Naive B cell (primary cell): ENCODE measurements at regions not wholly inside any gene's neighbourhood (a gene's known extent, or its start where the extent isn't known, plus 50 kb on each side); places are given as distances from the start of the nearest gene placed in this dataset.
"Not testable (repeated sequence)": the region's sequence is repeated elsewhere in the genome, so short reads cannot be mapped to it uniquely, and the experiment has no call there.

Experiments used
- ATAC-seq, 2 donors: fragments of 150-1000 bp; cut with Tn5 transposase; 2 replicates each; pipeline ENCODE4 v1.10.0; 2021; ENCODE audit warnings: low read depth in 2 of 2, mild to moderate bottlenecking in 2 of 2, moderate library complexity in 2 of 2
- DNase-seq: peaks from one replicate; pipeline ENCODE4 v3.0.0; 2022
- H3K27ac Mint-ChIP-seq, 6 donors: one replicate each; pipeline ENCODE4 v1.8.0; 2020 to 2022; ENCODE audit warnings: mild to moderate bottlenecking in 6 of 6, mixed read lengths in 6 of 6, moderate library complexity in 5 of 6, inconsistent platforms in 2 of 6
- H3K27me3 Mint-ChIP-seq, 3 donors: one replicate each; pipeline ENCODE4 v1.8.0; 2021 to 2022; ENCODE audit warnings: mixed read lengths in 3 of 3, mild to moderate bottlenecking in 1 of 3
- H3K36me3 Mint-ChIP-seq, 2 donors: one replicate each; pipeline ENCODE4 v1.8.0; 2020 to 2022; ENCODE audit warnings: mixed read lengths in 2 of 2, inconsistent platforms in 1 of 2, mild to moderate bottlenecking in 1 of 2
- H3K4me1 Mint-ChIP-seq, 3 donors: one replicate each; pipeline ENCODE4 v1.8.0; 2020 to 2022; ENCODE audit warnings: mixed read lengths in 3 of 3, inconsistent platforms in 1 of 3, mild to moderate bottlenecking in 1 of 3, moderate library complexity in 1 of 3
- H3K4me3 Mint-ChIP-seq, 8 donors: one replicate each; pipeline ENCODE4 v1.8.0; 2020 to 2022; ENCODE audit warnings: mild to moderate bottlenecking in 8 of 8, mixed read lengths in 8 of 8, moderate library complexity in 8 of 8, inconsistent platforms in 2 of 8
- H3K9me3 Mint-ChIP-seq, 7 donors: one replicate each; pipeline ENCODE4 v1.8.0; 2020 to 2022; ENCODE audit warnings: mixed read lengths in 7 of 7, mild to moderate bottlenecking in 5 of 7, inconsistent platforms in 2 of 7, moderate library complexity in 1 of 7

DNA sequence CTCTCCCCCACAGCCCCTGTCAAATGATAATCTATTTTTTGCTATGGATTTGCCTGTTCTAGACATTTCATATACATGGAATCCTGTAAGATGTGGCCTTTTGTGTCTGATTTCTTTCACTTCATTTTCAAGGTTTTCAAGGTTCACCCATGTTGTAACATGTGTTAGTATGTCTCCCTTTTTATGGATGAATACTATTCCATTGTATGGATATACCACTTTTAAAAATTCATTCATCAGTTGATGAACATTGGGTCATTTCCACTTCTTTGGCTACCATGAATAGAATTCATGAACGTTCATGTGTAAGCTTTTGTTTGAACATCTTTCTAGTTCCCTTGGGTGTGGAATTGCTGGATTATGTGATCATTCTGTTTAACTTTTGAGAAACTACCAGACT, 94.7 kb upstream of the ZNF366 start:
- Mint-ChIP-seq H3K27me3 (peaks cover 0 to 9% (median 8%) of the 10 kb centered on the region in 3 donors), H3K27ac (no peak overlapping the region), H3K9me3 (no peaks in the 10 kb centered on the region), H3K4me1 (peaks cover 0 to 13% (median 12%) of the 10 kb centered on the region in 3 donors), H3K4me3 (no peak overlapping the region), H3K36me3 (peaks cover 0 to 4% of the 10 kb centered on the region in 2 donors)
- no peak for DNase-seq
- no peak for ATAC-seq

DNA sequence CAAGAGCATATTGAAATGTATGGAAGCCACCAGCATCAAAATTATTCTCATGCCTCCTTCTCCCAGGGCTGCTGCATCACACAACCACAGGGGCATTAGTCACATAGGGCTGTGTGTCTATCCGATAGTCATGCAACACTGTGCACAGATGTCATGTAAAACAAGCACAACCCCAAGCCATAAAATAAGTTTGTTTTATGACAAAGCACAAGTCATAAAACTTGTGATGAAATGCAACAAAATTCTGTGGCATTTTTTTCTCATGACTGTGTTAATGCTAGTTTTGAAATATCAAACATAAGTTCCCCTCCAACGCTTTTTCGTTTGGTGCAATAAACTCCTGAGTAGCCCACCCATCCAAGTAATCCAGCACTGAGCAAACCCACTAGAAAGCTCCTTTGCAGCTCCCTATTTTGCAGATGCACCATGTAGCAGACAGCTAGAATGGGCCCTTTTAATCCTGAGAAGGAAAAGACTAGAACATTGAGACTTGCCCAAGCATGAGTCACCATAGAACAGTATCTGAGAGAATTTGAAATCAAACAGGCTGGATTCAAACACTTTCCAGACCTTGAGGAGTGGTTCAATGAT, 93.3 kb upstream of the ZNF366 start:
- H3K36me3 Mint-ChIP-seq, result no peaks in the 10 kb centered on the region
- DNase-seq, result no peak
- no peaks in the 10 kb centered on the region for H3K9me3 Mint-ChIP-seq
- no peak overlapping the region for H3K27ac Mint-ChIP-seq
- H3K4me1 Mint-ChIP-seq, result peaks cover 0 to 13% (median 12%) of the 10 kb centered on the region in 3 donors
- no peaks in the 10 kb centered on the region for H3K27me3 Mint-ChIP-seq
- H3K4me3 Mint-ChIP-seq, result no peak overlapping the region
- no peak for ATAC-seq

DNA sequence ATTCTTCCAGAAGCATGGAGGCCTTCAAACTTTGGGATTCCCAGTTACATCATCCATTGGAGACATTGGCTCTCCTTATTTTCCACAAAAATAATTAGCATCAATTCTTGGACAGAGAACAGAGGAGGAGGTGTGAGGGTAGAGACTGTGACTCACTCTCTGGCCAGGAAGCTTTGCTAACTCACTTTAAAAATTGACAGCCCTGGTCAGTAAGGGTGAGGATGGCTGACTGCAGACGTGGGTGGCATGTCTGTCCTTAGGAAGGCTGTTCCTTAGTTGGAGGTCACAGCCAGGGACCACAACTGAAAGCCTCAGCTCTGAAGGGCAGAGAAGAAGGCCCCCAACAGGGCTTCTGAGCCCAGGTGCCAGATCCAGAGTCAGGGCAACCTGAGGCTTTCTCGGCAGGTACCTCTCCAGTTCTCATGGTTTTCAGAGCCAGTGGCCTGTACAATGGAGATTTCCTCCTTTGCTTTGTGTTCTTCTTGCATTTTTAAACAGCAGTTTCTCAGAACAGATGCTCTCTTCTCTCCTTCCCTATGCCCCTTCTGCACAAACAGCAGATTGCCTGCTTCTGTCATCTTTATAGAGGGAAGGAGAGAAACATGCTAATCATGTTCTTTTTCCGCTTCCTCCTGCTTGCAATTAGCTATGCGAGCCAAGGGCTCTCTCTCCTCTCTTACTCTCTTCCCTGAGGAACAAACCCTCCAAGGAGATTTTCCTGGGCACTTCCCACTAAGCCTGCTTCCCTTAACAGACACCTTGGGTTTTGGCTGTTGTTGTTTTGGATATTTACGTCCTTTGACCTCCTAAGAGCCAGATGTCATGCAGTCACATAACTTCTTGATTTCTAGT, 92.5 kb upstream of the ZNF366 start:
- peak overlapping the region in 2 of 6 donors; percentile 92 to 97 for H3K27ac Mint-ChIP-seq
- H3K27me3 Mint-ChIP-seq, result no peaks in the 10 kb centered on the region
- DNase-seq (no peak), ATAC-seq (no peak)
- H3K4me1 Mint-ChIP-seq, result peaks cover 0 to 13% (median 12%) of the 10 kb centered on the region in 3 donors
- H3K36me3 Mint-ChIP-seq, result no peaks in the 10 kb centered on the region
- H3K9me3 Mint-ChIP-seq, result no peaks in the 10 kb centered on the region
- H3K4me3 Mint-ChIP-seq, result peak overlapping the region in 1 of 8 donors; percentile 27

DNA sequence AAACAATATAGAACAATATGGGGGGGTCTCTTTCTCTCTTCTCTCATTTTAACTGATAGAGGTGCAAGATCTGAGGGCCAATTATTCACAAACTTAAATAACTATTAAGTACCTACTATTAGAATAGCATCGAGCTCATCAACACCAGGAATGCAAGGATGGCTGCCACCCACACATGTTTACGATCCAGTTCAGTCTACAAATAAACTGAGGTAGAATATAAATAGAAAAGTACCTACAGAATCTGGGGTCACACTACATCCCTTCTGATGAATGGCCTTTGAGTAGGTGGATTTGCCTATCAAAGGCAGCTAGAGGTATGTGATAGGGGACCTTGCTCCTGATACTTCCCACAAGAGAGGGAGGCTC, 91.8 kb upstream of the ZNF366 start:
- peak overlapping the region in 4 of 8 donors; percentile 27 to 56 (median 37) for H3K4me3 Mint-ChIP-seq
- H3K27ac Mint-ChIP-seq, result peak overlapping the region in 5 of 6 donors; percentile 82 to 97 (median 96)
- H3K27me3 Mint-ChIP-seq, result no peaks in the 10 kb centered on the region
- H3K9me3 Mint-ChIP-seq, result no peaks in the 10 kb centered on the region
- DNase-seq (no peak), ATAC-seq (no peak)
- H3K4me1 Mint-ChIP-seq, result peaks cover 0 to 13% (median 12%) of the 10 kb centered on the region in 3 donors
- H3K36me3 Mint-ChIP-seq, result no peaks in the 10 kb centered on the region

DNA sequence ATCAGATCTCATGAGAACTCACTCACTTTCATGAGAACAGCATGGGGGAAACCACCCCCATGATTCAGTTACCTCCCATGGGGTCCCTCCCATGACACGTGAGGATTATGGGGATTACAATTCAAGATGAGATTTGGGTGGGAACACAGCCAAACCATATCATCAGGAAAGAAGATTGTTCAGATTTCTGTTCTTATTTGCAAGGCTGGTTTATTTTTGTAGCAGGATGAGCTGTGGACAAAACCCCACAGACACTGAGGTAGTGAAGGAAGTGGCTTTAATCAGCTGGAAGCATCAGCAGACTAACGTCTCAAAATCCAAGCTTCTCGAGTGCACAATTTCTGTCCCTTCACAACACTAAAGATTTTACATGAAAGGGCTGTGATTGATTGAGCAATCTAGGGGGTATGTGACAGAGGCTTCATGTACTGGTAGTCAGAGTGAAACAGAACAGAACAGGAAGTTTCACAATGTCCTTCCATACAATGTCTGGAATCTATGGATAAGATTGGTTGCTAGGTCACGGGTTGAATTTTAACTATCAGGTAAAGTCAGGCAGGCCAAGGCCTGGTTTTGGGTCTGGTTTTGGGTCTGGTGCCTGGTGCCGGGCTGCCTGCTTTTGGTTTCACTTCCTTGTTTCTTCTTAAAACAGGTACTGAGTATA, 91.3 kb upstream of the ZNF366 start:
- DNase-seq (peak; percentile 72), ATAC-seq (peak; percentile 73 to 79)
- peak overlapping the region in 5 of 6 donors; percentile 82 to 97 (median 96) for H3K27ac Mint-ChIP-seq
- no peaks in the 10 kb centered on the region for H3K27me3 Mint-ChIP-seq
- H3K36me3 Mint-ChIP-seq, result no peaks in the 10 kb centered on the region
- no peaks in the 10 kb centered on the region for H3K9me3 Mint-ChIP-seq
- peaks cover 0 to 13% (median 12%) of the 10 kb centered on the region in 3 donors for H3K4me1 Mint-ChIP-seq
- peak overlapping the region in 7 of 8 donors; percentile 24 to 71 (median 45) for H3K4me3 Mint-ChIP-seq

DNA sequence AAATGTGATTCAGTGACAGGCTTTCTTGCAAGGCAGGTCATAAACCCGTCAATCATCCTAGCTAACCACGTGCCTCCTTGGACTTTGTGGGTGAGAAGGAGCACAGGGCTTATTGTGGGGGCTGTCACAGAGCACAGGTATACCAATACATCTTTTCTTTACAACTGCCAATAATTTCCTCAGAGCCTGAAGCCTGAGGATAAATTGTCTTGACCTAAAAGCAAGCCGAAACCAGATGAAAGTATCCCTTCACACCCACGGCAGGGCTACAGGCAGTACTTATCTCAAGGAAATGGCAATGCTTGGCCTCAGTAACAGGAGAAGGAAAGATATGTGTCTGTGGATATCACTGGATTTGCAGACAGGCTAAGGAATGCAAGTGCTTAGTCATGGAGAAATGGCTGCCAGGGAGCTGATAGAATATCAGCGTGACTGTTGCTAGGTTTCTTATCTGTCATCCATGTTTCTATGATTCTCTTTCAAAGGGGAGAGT, 90.3 kb upstream of the ZNF366 start:
- H3K36me3 Mint-ChIP-seq, result no peaks in the 10 kb centered on the region
- peaks cover 0 to 8% (median 0%) of the 10 kb centered on the region in 3 donors for H3K27me3 Mint-ChIP-seq
- H3K27ac Mint-ChIP-seq, result peak overlapping the region in 3 of 6 donors; percentile 21 to 97 (median 96)
- no peaks in the 10 kb centered on the region for H3K9me3 Mint-ChIP-seq
- DNase-seq (no peak), ATAC-seq (no peak)
- peaks cover 0 to 13% (median 12%) of the 10 kb centered on the region in 3 donors for H3K4me1 Mint-ChIP-seq
- no peak overlapping the region for H3K4me3 Mint-ChIP-seq

DNA sequence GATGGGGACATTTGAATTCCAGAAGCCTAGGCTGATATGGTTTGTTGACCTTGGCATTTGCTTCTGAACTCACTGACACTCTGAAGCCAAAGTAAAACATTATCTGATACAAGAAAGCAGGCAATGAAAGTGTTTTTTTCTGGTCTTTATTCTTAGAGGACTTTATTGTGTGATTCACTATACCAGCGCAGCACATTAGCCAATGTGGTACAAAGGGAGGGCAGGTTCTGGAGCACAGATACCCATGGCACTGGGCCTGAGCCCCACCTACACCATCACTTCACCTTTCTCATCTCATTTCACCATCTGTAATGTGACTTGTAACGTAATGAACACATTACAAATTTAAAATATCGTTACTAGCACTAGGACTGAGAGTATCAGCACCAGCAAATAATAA, 89.7 kb upstream of the ZNF366 start:
- ATAC-seq, result no peak
- H3K36me3 Mint-ChIP-seq, result no peaks in the 10 kb centered on the region
- peaks cover 0 to 2% (median 0%) of the 10 kb centered on the region in 7 donors for H3K9me3 Mint-ChIP-seq
- no peak overlapping the region for H3K4me3 Mint-ChIP-seq
- H3K27ac Mint-ChIP-seq, result peak overlapping the region in 1 of 6 donors; percentile 41
- DNase-seq, result no peak
- H3K27me3 Mint-ChIP-seq, result peaks cover 3 to 13% (median 4%) of the 10 kb centered on the region in 3 donors
- peaks cover 0 to 13% (median 12%) of the 10 kb centered on the region in 3 donors for H3K4me1 Mint-ChIP-seq

DNA sequence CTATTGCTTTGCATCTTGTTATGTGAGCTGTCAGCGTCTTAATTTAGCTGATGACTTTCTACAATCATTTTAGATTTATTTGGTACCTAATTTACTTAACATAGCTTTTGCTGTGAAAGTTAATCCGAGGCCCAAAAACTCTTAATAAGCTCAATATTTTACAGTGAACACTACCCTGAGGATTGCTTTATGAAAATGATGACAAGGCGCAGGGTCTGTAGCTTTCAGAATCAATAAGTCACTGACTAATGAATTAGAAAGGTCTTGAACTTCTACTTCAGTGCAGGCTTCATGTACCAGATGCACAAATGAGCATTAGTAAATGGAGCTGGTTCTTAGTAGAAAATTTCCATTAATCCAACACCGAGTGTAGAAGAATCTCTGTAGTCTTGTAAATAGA, 81.4 kb upstream of the ZNF366 start:
- peaks cover 19 to 37% (median 24%) of the 10 kb centered on the region in 3 donors for H3K27me3 Mint-ChIP-seq
- no peaks in the 10 kb centered on the region for H3K4me1 Mint-ChIP-seq
- DNase-seq, result no peak
- H3K36me3 Mint-ChIP-seq, result no peaks in the 10 kb centered on the region
- no peak overlapping the region for H3K4me3 Mint-ChIP-seq
- H3K9me3 Mint-ChIP-seq, result peaks cover 0 to 2% (median 0%) of the 10 kb centered on the region in 7 donors
- ATAC-seq, result no peak
- H3K27ac Mint-ChIP-seq, result no peak overlapping the region

DNA sequence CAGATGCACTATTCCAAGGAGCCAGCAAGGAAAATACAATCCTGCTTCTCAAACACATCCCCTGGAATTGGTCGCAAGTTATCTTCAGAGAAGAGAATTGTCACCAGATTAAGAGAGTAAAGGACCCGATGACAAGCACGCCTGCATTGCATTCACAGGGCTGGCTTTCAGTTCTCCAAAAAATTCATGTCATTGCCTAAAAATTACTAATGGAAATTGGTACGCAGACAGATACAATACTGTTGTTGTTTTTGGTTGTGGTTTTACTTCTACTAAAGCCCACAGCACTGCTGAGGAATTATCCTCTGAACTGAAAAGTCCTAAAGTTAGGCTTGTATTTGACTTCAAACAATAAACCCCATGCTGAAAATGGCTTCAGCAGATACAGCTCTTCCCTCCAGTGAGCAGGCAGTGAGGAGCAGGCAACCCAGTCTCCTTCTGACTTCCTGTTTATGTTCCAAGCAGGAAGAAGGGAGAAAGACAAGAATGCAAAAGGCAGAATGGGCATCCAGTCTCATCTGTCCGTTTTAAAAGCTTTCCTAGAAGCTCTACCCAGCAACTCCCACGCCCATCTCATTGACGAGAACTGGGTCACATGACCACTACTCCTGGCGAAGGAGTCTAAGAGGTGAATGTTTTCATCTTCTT, 80.6 kb upstream of the ZNF366 start:
- Mint-ChIP-seq H3K27me3 (peaks cover 23 to 32% (median 29%) of the 10 kb centered on the region in 3 donors), H3K4me3 (no peak overlapping the region), H3K36me3 (no peaks in the 10 kb centered on the region)

DNA sequence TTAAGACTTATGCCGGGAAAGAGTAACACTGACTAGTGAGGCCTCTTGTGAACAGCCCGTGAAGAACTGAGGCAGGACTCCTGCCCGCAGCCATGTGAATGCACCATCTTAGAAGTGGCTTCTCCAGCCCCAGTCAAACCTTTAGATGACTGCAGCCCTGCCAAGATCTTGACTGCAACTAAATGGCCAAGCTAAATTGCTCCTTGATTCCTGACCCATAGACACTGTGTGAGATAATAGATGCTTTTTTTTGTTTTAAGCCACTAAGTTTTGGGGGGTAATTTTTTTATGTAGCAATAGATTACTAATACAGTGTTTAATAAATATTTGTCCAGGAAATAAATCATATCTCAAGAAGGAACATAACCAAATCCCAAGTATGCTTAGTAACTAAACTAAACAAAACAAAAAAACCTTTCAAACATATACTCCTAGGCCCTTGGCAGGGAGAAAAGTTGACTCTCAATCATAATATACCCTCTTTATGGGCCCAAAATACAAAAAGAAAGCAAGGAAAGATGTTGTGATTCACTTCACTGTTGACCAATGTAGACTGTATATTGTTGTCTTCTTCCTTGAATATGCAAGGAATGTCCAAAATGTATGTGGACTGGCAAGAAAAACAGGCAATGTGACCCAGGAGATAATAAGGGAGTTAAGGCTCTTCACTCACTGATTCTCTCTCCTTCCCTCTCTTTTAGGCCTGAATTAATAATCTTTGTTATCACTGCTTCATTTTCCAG, 79.7 kb upstream of the ZNF366 start:
- DNase-seq (no peak), ATAC-seq (no peak)
- H3K4me3 Mint-ChIP-seq, result no peak overlapping the region
- no peaks in the 10 kb centered on the region for H3K4me1 Mint-ChIP-seq
- H3K27ac Mint-ChIP-seq, result no peak overlapping the region
- H3K9me3 Mint-ChIP-seq, result peaks cover 0 to 6% (median 2%) of the 10 kb centered on the region in 7 donors
- H3K27me3 Mint-ChIP-seq, result peaks cover 20 to 30% (median 24%) of the 10 kb centered on the region in 3 donors
- H3K36me3 Mint-ChIP-seq, result no peaks in the 10 kb centered on the region

More for the DNA sequence above, 80.6 kb upstream of the ZNF366 start:
- Mint-ChIP-seq H3K4me1 (no peaks in the 10 kb centered on the region), H3K27ac (no peak overlapping the region), H3K9me3 (peaks cover 0 to 6% (median 0%) of the 10 kb centered on the region in 7 donors)
- ATAC-seq (no peak), DNase-seq (no peak)

DNA sequence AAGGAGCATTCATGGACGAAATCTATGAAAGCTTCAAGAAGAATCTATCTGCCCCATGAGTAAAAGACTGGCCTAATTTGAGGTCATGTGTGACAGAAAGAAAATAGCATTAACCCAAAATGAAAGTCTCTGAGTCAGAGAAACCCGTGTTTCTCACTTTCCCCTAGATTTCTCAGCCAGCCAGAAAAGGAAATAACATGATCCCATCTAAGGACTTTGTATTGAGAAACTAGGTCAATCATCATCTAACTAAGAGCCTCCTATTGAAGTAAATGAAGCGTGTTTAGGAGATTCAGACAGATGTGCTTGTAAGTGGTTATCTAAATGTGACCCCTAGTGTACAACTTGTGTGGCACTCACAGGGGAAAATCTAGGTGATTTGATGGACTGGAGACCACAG, 77.3 kb upstream of the ZNF366 start:
- H3K4me3 Mint-ChIP-seq, result no peak overlapping the region
- H3K27me3 Mint-ChIP-seq, result peaks cover 8 to 26% (median 14%) of the 10 kb centered on the region in 3 donors
- no peak overlapping the region for H3K27ac Mint-ChIP-seq
- no peaks in the 10 kb centered on the region for H3K4me1 Mint-ChIP-seq
- DNase-seq (no peak), ATAC-seq (no peak)
- H3K9me3 Mint-ChIP-seq, result peaks cover 0 to 17% (median 9%) of the 10 kb centered on the region in 7 donors
- H3K36me3 Mint-ChIP-seq, result peaks cover 0 to 2% of the 10 kb centered on the region in 2 donors

DNA sequence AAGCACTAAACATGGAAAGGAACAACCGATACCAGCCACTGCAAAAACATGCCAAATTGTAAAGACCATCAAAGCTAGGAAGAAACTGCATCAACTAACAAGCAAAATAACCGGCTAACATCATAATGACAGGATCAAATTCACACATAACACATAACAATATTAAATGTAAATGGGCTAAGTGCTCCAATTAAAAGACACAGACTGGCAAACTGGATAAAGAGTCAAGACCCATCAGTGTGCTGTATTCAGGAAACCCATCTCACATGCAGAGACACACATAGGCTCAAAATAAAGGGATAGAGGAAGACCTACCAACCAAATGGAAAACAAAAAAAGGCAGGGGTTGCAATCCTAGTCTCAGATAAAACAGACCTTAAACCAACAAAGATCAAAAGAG, 72.1 kb upstream of the ZNF366 start:
- H3K36me3 Mint-ChIP-seq, result peaks cover 10 to 14% of the 10 kb centered on the region in 2 donors
- not testable (repeated sequence) for H3K4me1 Mint-ChIP-seq, H3K4me3 Mint-ChIP-seq, DNase-seq, ATAC-seq
- H3K27ac Mint-ChIP-seq, result peak overlapping the region in 1 of 6 donors; percentile 15
- H3K9me3 Mint-ChIP-seq, result peaks cover 4 to 36% (median 15%) of the 10 kb centered on the region in 7 donors
- H3K27me3 Mint-ChIP-seq, result peaks cover 28 to 51% (median 31%) of the 10 kb centered on the region in 3 donors
